MM.1S (cell line): ENCODE measurements at regions not wholly inside any gene's neighbourhood (a gene's known extent, or its start where the extent isn't known, plus 50 kb on each side); places are given as distances from the start of the nearest gene placed in this dataset.

Experiments used
- EZH2 ChIP-seq: fragments of 300-600 bp; sonication (generic); optimal IDR thresholded peaks from 2 replicates; pipeline ENCODE3; 2017; ENCODE audit warnings: low read depth, mild to moderate bottlenecking, antibody characterized with exemption, low read length, mixed read lengths
- EZH2phosphoT487 ChIP-seq: fragments of 300-600 bp; sonication (generic); IDR thresholded peaks from 2 replicates; pipeline ENCODE4 v1.6.1; 2018; ENCODE audit warnings: antibody characterized with exemption, low read length
- TF ChIP-seq, protein P1 (sequence below): fragments of 300-600 bp; sonication (generic); IDR thresholded peaks from 2 replicates; pipeline ENCODE4 v1.5.1; 2016; ENCODE audit warnings: antibody characterized with exemption, low read length, mixed read lengths

DNA sequence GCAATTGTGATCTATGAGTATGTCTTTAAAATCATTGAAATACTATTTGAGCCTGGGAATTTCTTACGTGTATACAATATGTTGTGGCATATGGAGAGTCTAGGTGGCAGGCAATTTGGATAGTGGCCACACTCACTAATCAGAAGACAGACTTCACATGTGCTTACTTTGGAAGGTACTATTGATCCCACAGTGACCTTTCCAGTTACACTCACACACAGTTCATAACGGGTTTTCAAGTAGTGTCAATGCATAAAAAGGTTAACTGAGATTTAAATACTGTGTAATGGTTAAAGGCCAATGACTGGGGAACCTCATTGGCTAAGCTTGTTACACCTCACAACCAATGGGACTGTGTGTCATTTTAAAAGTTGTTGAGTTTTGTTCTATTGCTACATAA lies 783.2 kb downstream of the RPA4 start:
- TF ChIP-seq, protein P1, sequence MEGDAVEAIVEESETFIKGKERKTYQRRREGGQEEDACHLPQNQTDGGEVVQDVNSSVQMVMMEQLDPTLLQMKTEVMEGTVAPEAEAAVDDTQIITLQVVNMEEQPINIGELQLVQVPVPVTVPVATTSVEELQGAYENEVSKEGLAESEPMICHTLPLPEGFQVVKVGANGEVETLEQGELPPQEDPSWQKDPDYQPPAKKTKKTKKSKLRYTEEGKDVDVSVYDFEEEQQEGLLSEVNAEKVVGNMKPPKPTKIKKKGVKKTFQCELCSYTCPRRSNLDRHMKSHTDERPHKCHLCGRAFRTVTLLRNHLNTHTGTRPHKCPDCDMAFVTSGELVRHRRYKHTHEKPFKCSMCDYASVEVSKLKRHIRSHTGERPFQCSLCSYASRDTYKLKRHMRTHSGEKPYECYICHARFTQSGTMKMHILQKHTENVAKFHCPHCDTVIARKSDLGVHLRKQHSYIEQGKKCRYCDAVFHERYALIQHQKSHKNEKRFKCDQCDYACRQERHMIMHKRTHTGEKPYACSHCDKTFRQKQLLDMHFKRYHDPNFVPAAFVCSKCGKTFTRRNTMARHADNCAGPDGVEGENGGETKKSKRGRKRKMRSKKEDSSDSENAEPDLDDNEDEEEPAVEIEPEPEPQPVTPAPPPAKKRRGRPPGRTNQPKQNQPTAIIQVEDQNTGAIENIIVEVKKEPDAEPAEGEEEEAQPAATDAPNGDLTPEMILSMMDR, result no peak
- no peak for TF ChIP-seq EZH2phosphoT487
- TF ChIP-seq EZH2, result no peak
